ENCODE measurements at regions not wholly inside any gene's neighbourhood (a gene's known extent, or its start where the extent isn't known, plus 50 kb on each side); places are given as distances from the start of the nearest gene placed in this dataset.

DNA sequence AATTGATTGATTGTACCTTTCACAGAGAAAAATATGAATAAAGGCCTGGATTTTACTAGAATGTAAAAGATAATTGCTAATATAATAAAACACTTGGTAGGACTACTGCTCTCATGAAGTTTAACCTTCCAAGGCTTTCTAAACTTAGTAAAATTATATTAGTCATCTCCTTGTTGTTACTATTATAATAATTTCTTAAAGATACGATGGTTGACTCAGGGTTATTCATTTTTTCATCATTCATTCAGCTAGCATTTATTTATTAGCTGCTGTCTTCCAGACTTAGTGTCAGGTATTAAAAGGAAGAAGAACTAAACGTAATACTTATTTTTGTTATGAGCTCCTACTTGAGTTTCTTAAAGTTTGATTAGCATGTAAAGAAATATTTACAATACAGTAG is 771.6 kb upstream of the NR2F2 start:
- H3K4me2 ChIP-seq (ENCODE audit: low read length), result no peak overlapping the region
- no peak for TF ChIP-seq EZH2phosphoT487 (IDR thresholded peaks at IDR 0.05; ENCODE audit: low read depth)
- TF ChIP-seq, protein P1, sequence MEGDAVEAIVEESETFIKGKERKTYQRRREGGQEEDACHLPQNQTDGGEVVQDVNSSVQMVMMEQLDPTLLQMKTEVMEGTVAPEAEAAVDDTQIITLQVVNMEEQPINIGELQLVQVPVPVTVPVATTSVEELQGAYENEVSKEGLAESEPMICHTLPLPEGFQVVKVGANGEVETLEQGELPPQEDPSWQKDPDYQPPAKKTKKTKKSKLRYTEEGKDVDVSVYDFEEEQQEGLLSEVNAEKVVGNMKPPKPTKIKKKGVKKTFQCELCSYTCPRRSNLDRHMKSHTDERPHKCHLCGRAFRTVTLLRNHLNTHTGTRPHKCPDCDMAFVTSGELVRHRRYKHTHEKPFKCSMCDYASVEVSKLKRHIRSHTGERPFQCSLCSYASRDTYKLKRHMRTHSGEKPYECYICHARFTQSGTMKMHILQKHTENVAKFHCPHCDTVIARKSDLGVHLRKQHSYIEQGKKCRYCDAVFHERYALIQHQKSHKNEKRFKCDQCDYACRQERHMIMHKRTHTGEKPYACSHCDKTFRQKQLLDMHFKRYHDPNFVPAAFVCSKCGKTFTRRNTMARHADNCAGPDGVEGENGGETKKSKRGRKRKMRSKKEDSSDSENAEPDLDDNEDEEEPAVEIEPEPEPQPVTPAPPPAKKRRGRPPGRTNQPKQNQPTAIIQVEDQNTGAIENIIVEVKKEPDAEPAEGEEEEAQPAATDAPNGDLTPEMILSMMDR (IDR thresholded peaks at IDR 0.05; ENCODE audit: low read depth, low read length), result no peak

DNA sequence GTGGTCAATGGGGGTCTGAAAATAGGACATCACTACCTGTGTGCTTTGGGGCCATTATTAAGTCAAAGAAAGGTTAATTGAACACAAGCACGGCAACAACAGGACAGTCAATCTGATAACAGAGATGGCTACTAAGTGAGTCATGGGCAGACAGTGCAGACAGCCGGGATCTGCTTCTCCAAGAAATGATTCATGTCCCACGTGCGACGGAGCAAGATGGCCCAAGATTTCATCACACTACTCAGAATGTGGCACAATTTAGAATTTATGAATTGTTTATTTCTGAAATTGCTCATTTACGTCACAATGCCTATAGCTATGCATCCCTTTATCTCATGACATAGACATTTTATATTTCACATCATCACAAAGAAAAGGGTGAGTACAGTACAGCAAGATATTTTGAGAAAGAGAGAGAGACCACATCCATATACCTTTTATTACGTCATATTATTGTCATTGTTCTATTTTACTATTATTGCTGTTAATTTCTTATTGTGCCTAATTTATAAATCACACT is 770.6 kb upstream of the NR2F2 start:
- H3K79me2 ChIP-seq (ENCODE audit: low read length), result no peaks in the 10 kb centered on the region
- H3K36me3 ChIP-seq (replicated peaks; ENCODE audit: low read depth, low read length), result no peaks in the 10 kb centered on the region
- H3K9ac ChIP-seq (ENCODE audit: low read length), result no peak overlapping the region
- H3K4me2 ChIP-seq (ENCODE audit: low read length), result no peak overlapping the region
- H3K27ac ChIP-seq (ENCODE audit: low read length), result no peak overlapping the region
- no peaks in the 10 kb centered on the region for H3K4me1 ChIP-seq (ENCODE audit: low read length)
- no peaks in the 10 kb centered on the region for H3K9me3 ChIP-seq (ENCODE audit: insufficient read depth, low read length)
- TF ChIP-seq, protein P1 (IDR thresholded peaks at IDR 0.05; ENCODE audit: low read depth, low read length), result no peak
- no peak for TF ChIP-seq EZH2phosphoT487 (IDR thresholded peaks at IDR 0.05; ENCODE audit: low read depth)
- H2AFZ ChIP-seq (ENCODE audit: low read depth, low read length), result no peak overlapping the region
- H3K27me3 ChIP-seq (ENCODE audit: low read depth, low read length), result no peaks in the 10 kb centered on the region
- H4K20me1 ChIP-seq (ENCODE audit: insufficient read depth, low read length), result no peaks in the 10 kb centered on the region
- no peak overlapping the region for H3K4me3 ChIP-seq (ENCODE audit: low read length)

More for the DNA sequence above, 771.6 kb upstream of the NR2F2 start:
- Histone ChIP-seq H3K27ac (ENCODE audit: low read length) (no peak overlapping the region), H3K79me2 (ENCODE audit: low read length) (no peaks in the 10 kb centered on the region), H3K4me3 (ENCODE audit: low read length) (no peak overlapping the region), H3K9ac (ENCODE audit: low read length) (no peak overlapping the region), H3K27me3 (ENCODE audit: low read depth, low read length) (no peaks in the 10 kb centered on the region), H3K4me1 (ENCODE audit: low read length) (no peaks in the 10 kb centered on the region), H3K36me3 (replicated peaks; ENCODE audit: low read depth, low read length) (no peaks in the 10 kb centered on the region), H4K20me1 (ENCODE audit: insufficient read depth, low read length) (no peaks in the 10 kb centered on the region), H3K9me3 (ENCODE audit: insufficient read depth, low read length) (no peaks in the 10 kb centered on the region), H2AFZ (ENCODE audit: low read depth, low read length) (no peak overlapping the region)

DNA sequence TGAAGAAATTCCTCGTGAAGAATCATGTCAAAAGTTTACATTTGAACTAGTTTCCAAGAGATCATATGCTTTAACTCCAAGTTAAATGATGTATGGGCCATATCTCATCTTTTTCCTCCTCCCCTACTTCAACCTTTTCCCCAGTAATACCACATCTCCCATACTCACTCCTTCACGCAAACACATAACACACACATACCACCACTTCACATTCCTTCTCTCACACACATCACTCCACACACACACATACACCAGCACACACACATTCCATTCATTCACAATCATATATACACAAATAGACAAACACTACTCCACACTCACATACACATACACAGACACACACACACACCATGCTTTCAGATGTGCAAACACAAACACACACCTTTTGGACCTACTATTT is 769.0 kb upstream of the NR2F2 start:
- TF ChIP-seq EZH2phosphoT487 (IDR thresholded peaks at IDR 0.05; ENCODE audit: low read depth), result no peak
- TF ChIP-seq, protein P1 (IDR thresholded peaks at IDR 0.05; ENCODE audit: low read depth, low read length), result no peak
- Histone ChIP-seq H3K27me3 (ENCODE audit: low read depth, low read length) (no peaks in the 10 kb centered on the region), H3K4me3 (ENCODE audit: low read length) (no peak overlapping the region), H3K36me3 (replicated peaks; ENCODE audit: low read depth, low read length) (no peaks in the 10 kb centered on the region), H3K9me3 (ENCODE audit: insufficient read depth, low read length) (no peaks in the 10 kb centered on the region), H4K20me1 (ENCODE audit: insufficient read depth, low read length) (no peaks in the 10 kb centered on the region), H3K9ac (ENCODE audit: low read length) (no peak overlapping the region), H2AFZ (ENCODE audit: low read depth, low read length) (no peak overlapping the region), H3K4me1 (ENCODE audit: low read length) (no peaks in the 10 kb centered on the region), H3K4me2 (ENCODE audit: low read length) (no peak overlapping the region), H3K27ac (ENCODE audit: low read length) (no peak overlapping the region), H3K79me2 (ENCODE audit: low read length) (no peaks in the 10 kb centered on the region)

DNA sequence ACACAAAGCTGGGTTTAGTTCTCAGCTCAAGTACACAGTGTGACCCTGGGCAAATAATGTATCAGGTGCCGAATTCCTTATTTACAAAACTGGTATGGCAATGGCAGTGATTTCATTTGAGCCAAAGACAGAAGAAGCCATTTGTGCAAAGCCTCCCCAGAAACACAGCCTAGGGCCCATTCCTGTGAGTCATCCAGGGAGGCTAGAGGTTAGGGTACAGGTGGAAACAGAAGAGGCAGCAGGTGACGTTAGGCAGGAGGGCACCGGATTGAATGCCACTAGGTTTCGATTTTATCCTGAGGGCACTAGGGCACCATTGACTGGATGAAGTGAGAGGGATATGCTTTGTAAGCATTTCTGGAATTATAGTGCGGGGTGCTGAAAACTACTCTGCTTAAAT is 766.9 kb upstream of the NR2F2 start:
- no peaks in the 10 kb centered on the region for H3K36me3 ChIP-seq (replicated peaks; ENCODE audit: low read depth, low read length)
- no peak overlapping the region for H3K4me3 ChIP-seq (ENCODE audit: low read length)
- no peak overlapping the region for H3K9ac ChIP-seq (ENCODE audit: low read length)
- H3K79me2 ChIP-seq (ENCODE audit: low read length), result no peaks in the 10 kb centered on the region
- no peak overlapping the region for H3K4me2 ChIP-seq (ENCODE audit: low read length)
- no peaks in the 10 kb centered on the region for H3K9me3 ChIP-seq (ENCODE audit: insufficient read depth, low read length)
- H3K27me3 ChIP-seq (ENCODE audit: low read depth, low read length), result no peaks in the 10 kb centered on the region
- no peaks in the 10 kb centered on the region for H4K20me1 ChIP-seq (ENCODE audit: insufficient read depth, low read length)
- TF ChIP-seq, protein P1 (IDR thresholded peaks at IDR 0.05; ENCODE audit: low read depth, low read length), result no peak
- TF ChIP-seq EZH2phosphoT487 (IDR thresholded peaks at IDR 0.05; ENCODE audit: low read depth), result no peak
- no peak overlapping the region for H2AFZ ChIP-seq (ENCODE audit: low read depth, low read length)
- H3K4me1 ChIP-seq (ENCODE audit: low read length), result no peaks in the 10 kb centered on the region
- no peak overlapping the region for H3K27ac ChIP-seq (ENCODE audit: low read length)

All from OCI-LY3 (cell line).